IMR-90 (cell line): ENCODE measurements at regions not wholly inside any gene's neighbourhood (a gene's known extent, or its start where the extent isn't known, plus 50 kb on each side); places are given as distances from the start of the nearest gene placed in this dataset.

ENCODE experiments used
- ATAC-seq: fragments of 200-7000 bp; cut with Tn5 transposase; 2 replicates; pipeline ENCODE4 v1.9.1; 2020; ENCODE audit warnings: low read depth, mild to moderate bottlenecking, moderate library complexity
- BruUV-seq: library from RNA; stranded (reverse); fragments of 400-500 nt; replicated peaks from 2 replicates; lab custom pipeline; 2021; lab: Mats Ljungman, UMichigan
- CTCF ChIA-PET: fragments of 300-600 bp; formaldehyde crosslinking; extraction: SDS; loops from one replicate; lab custom pipeline; 2021; ENCODE audit warnings: antibody characterized with exemption; lab: Yijun Ruan, JAX
- POLR2A ChIA-PET: fragments of 300-600 bp; sonication (Branson Sonifier 250); formaldehyde crosslinking; loops from one replicate; lab custom pipeline; 2022; ENCODE audit warnings: antibody characterized with exemption; ENCODE audit not compliant: unreplicated experiment; lab: Charles Lee
- DNase-seq: peaks from one replicate; pipeline ENCODE4 v3.0.0; 2013
- H2AFZ ChIP-seq: replicated peaks from 2 replicates; pipeline ENCODE3; 2013; ENCODE audit warnings: low read length, mild to moderate bottlenecking; ENCODE audit not compliant: poor library complexity
- H2AK5ac ChIP-seq: 2 replicates; pipeline ENCODE4 v1.6.1; 2013; ENCODE audit warnings: low read depth, low read length, inconsistent platforms
- H2AK9ac ChIP-seq: replicated peaks from 2 replicates; pipeline ENCODE3; 2013; ENCODE audit warnings: mild to moderate bottlenecking, low read depth, low read length, moderate library complexity; ENCODE audit not compliant: poor library complexity
- H2BK120ac ChIP-seq: 2 replicates; pipeline ENCODE4 v1.6.1; 2013; ENCODE audit warnings: low read depth, low read length, inconsistent platforms
- H2BK15ac ChIP-seq: 3 replicates; pipeline ENCODE4 v1.6.1; 2013; ENCODE audit warnings: low read depth, low read length, inconsistent platforms
- H2BK20ac ChIP-seq: 2 replicates; pipeline ENCODE4 v1.6.1; 2013; ENCODE audit warnings: low read depth, mild to moderate bottlenecking, inconsistent platforms, low read length, moderate library complexity
- H2BK5ac ChIP-seq: 2 replicates; pipeline ENCODE4 v1.6.1; 2013; ENCODE audit warnings: mild to moderate bottlenecking, low read depth, low read length, inconsistent platforms; ENCODE audit not compliant: poor library complexity, severe bottlenecking
- H3K14ac ChIP-seq: replicated peaks from 2 replicates; pipeline ENCODE4 v1.6.1; 2013; ENCODE audit warnings: low read depth, low read length, inconsistent platforms
- H3K18ac ChIP-seq: 2 replicates; pipeline ENCODE4 v1.6.1; 2013; ENCODE audit warnings: low read depth, low read length, control low read depth
- H3K23ac ChIP-seq: 2 replicates; pipeline ENCODE4 v1.6.1; 2013; ENCODE audit warnings: low read depth, low read length, inconsistent platforms
- H3K27ac ChIP-seq: 2 replicates; pipeline ENCODE4 v1.5.1; 2013; ENCODE audit warnings: mild to moderate bottlenecking, control low read depth, low read length; ENCODE audit not compliant: insufficient read depth
- H3K27me3 ChIP-seq: 2 replicates; pipeline ENCODE4 v1.6.1; 2013; ENCODE audit warnings: low read length; ENCODE audit not compliant: control insufficient read depth, insufficient read depth
- H3K36me3 ChIP-seq: 2 replicates; pipeline ENCODE4 v1.6.1; 2013; ENCODE audit warnings: low read length, mixed read lengths; ENCODE audit not compliant: control insufficient read depth, insufficient read depth
- H3K4ac ChIP-seq: 2 replicates; pipeline ENCODE4 v1.6.1; 2013; ENCODE audit warnings: low read depth, low read length, inconsistent platforms
- H3K4me1 ChIP-seq: 2 replicates; pipeline ENCODE4 v1.6.1; 2013; ENCODE audit warnings: low read length, mixed read lengths; ENCODE audit not compliant: control insufficient read depth, insufficient read depth
- H3K4me2 ChIP-seq: 2 replicates; pipeline ENCODE4 v1.6.1; 2013; ENCODE audit warnings: low read depth, mild to moderate bottlenecking, control low read depth, low read length, moderate library complexity
- H3K4me3 ChIP-seq: 2 replicates; pipeline ENCODE4 v1.5.1; 2013; ENCODE audit warnings: low read depth, mild to moderate bottlenecking, control low read depth, low read length, moderate library complexity; ENCODE audit not compliant: insufficient read depth
- H3K56ac ChIP-seq: 2 replicates; pipeline ENCODE4 v1.6.1; 2013; ENCODE audit warnings: low read length, inconsistent platforms; ENCODE audit not compliant: insufficient read depth; ENCODE audit errors: extremely low read depth
- H3K79me1 ChIP-seq, 2 experiments: 2 replicates each; pipeline ENCODE4 v1.6.1; 2013; ENCODE audit warnings: low read length in 2 of 2, inconsistent platforms in 1 of 2, low read depth in 1 of 2
- H3K9ac ChIP-seq: 2 replicates; pipeline ENCODE4 v1.6.1; 2013; ENCODE audit warnings: low read depth, low read length, control low read depth
- H3K9me1 ChIP-seq: 2 replicates; pipeline ENCODE4 v1.6.1; 2013; ENCODE audit warnings: low read length, inconsistent platforms; ENCODE audit not compliant: insufficient read depth
- H3K9me3 ChIP-seq: 2 replicates; pipeline ENCODE4 v1.6.1; 2013; ENCODE audit warnings: low read length; ENCODE audit not compliant: control insufficient read depth, insufficient read depth
- H4K20me1 ChIP-seq: 2 replicates; pipeline ENCODE4 v1.6.1; 2013; ENCODE audit warnings: low read length, inconsistent platforms; ENCODE audit not compliant: insufficient read depth
- H4K5ac ChIP-seq: 2 replicates; pipeline ENCODE4 v1.6.1; 2013; ENCODE audit warnings: mild to moderate bottlenecking, low read depth, low read length, control low read depth
- H4K8ac ChIP-seq, 2 experiments: 2 replicates each; pipeline ENCODE4 v1.6.1; 2013; ENCODE audit warnings: low read depth in 2 of 2, low read length in 2 of 2, control low read depth in 1 of 2, inconsistent platforms in 1 of 2
- H4K91ac ChIP-seq: 2 replicates; pipeline ENCODE4 v1.6.1; 2013; ENCODE audit warnings: low read depth, low read length, inconsistent platforms; ENCODE audit not compliant: insufficient read depth
- CHD1 ChIP-seq: IDR thresholded peaks from 2 replicates; pipeline ENCODE4 v1.6.1; 2012; ENCODE audit warnings: low read depth, low read length, improper control_type of control experiment
- WGBS, 2 experiments: methylation state at CpG; one replicate each; pipeline versions ENCODE4 v1.1.5 to v1.1.7; 2013; ENCODE audit warnings: missing lambda C conversion rate in 2 of 2; ENCODE audit not compliant: insufficient read length in 1 of 2; ENCODE audit errors: extremely low coverage in 2 of 2; 5-methylcytosine and 5-hydroxymethylcytosine counted together
- dilution Hi-C: fragments of 300-500 bp; cut with HindIII; formaldehyde crosslinking; loops from one replicate; pipeline ENCODE4 v1.14.3; 2018; ENCODE audit warnings: low sequenced_read_pairs; ENCODE audit not compliant: unreplicated experiment
- in situ Hi-C: fragments of 300-500 bp; cut with MboI; formaldehyde crosslinking; loops from 3 replicates; pipeline ENCODE4 v1.14.3; 2019; ENCODE audit warnings: low sequenced_read_pairs, inconsistent platforms, mixed read lengths
- intact Hi-C: fragments of 100-400 bp; cut with micrococcal nuclease; formaldehyde crosslinking; loops from 2 replicates; pipeline ENCODE4 v1.10.0; 2022

- ATAC-seq = no peak
- DNase-seq = no peak
- no peak overlapping the region for H2BK120ac ChIP-seq
- H2BK5ac ChIP-seq = no peak overlapping the region
- H3K9ac ChIP-seq = no peak overlapping the region
- in situ Hi-C loops = no loop called here
- TF ChIP-seq CHD1 = no peak
- no peaks in the 10 kb centered on the region for H3K79me1 ChIP-seq
- no peaks in the 10 kb centered on the region for H3K4me1 ChIP-seq
- no peak overlapping the region for H3K27ac ChIP-seq
- H2AK5ac ChIP-seq = no peak overlapping the region
- WGBS, 2 experiments = no CpG with 5 or more reads among the region's 3 CpGs
- no peak overlapping the region for H2AFZ ChIP-seq
- no peak overlapping the region for H4K5ac ChIP-seq
- no peak overlapping the region for H4K8ac ChIP-seq
- H2BK20ac ChIP-seq = no peak overlapping the region
- no peak overlapping the region for H4K91ac ChIP-seq
- H2AK9ac ChIP-seq = no peak overlapping the region
- H3K4me2 ChIP-seq = no peak overlapping the region
- ChIA-PET POLR2A (no interaction called here), CTCF (no interaction called here)
- no peak overlapping the region for H3K56ac ChIP-seq
- no peak overlapping the region for H3K4ac ChIP-seq
- no peak overlapping the region for H3K23ac ChIP-seq
- no peak overlapping the region for H3K14ac ChIP-seq
- H4K20me1 ChIP-seq = no peaks in the 10 kb centered on the region
- intact Hi-C loops = no loop called here
- no peaks in the 10 kb centered on the region for H3K9me1 ChIP-seq
- no peak overlapping the region for H2BK15ac ChIP-seq
- dilution Hi-C loops = no loop called here
- no peaks in the 10 kb centered on the region for H3K36me3 ChIP-seq
- H3K4me3 ChIP-seq = no peak overlapping the region
- BruUV-seq = no TSS peak
- peaks cover 18% of the 10 kb centered on the region for H3K27me3 ChIP-seq
- H3K18ac ChIP-seq = no peak overlapping the region
- no peaks in the 10 kb centered on the region for H3K9me3 ChIP-seq
These were observed 50.5 kb upstream of the DTNBP1 start for GRCh38 chr6:15713325-15713724.
